B cell (primary cell): ENCODE measurements at regions not wholly inside any gene's neighbourhood (a gene's known extent, or its start where the extent isn't known, plus 50 kb on each side); places are given as distances from the start of the nearest gene placed in this dataset.

Experiments used
- ATAC-seq: fragments of 200-7000 bp; cut with Tn5 transposase; one replicate; pipeline ENCODE4 v1.10.0; 2021; ENCODE audit warnings: low read depth, mild to moderate bottlenecking, moderate number of reproducible peaks, moderate library complexity
- CTCF ChIA-PET: fragments of 350-600 bp; sonication (Branson Sonifier 250); formaldehyde crosslinking; loops from one replicate; lab custom pipeline; 2021; ENCODE audit warnings: antibody characterized with exemption, inconsistent platforms; lab: Charles Lee
- POLR2A ChIA-PET: fragments of 350-600 bp; sonication (Branson Sonifier 250); formaldehyde crosslinking; loops from one replicate; lab custom pipeline; 2021; ENCODE audit warnings: antibody characterized with exemption; lab: Charles Lee
- DNase-seq: peaks from one replicate; pipeline ENCODE4 v3.0.0; 2013
- H2AFZ ChIP-seq: 2 replicates; pipeline ENCODE4 v1.6.1; 2012; ENCODE audit warnings: mild to moderate bottlenecking, low read depth, low read length; ENCODE audit not compliant: insufficient read depth, poor library complexity, severe bottlenecking
- H3K27ac ChIP-seq, 2 donors: 1 replicate in 1 of 2; 2 replicates in 1 of 2; pipeline ENCODE4 v1.5.1; 2012 to 2013; ENCODE audit warnings: low read length in 2 of 2, mild to moderate bottlenecking in 2 of 2, moderate library complexity in 1 of 2
- H3K27me3 ChIP-seq, 4 experiments: fragments of 200-600 bp in 1 of 4; sonication (generic) in 1 of 4; replicated peaks in 1 of 4; 1 replicate in 2 of 4; 2 replicates in 2 of 4; pipeline versions ENCODE4 v1.6.1 to v1.7.0; 2013 to 2016; ENCODE audit warnings: low read length in 3 of 4, mild to moderate bottlenecking in 2 of 4, mixed read lengths in 1 of 4, moderate library complexity in 1 of 4; ENCODE audit not compliant: insufficient read depth in 4 of 4, control insufficient read depth in 3 of 4; ENCODE audit errors: control extremely low read depth in 1 of 4
- H3K36me3 ChIP-seq, 2 experiments: replicated peaks in 1 of 2; 1 replicate in 1 of 2; 2 replicates in 1 of 2; pipeline versions ENCODE4 v1.6.1 to v1.7.1; 2013; ENCODE audit warnings: low read length in 1 of 2; ENCODE audit not compliant: insufficient read depth in 2 of 2, control insufficient read depth in 1 of 2; ENCODE audit errors: control extremely low read depth in 1 of 2, extremely low read depth in 1 of 2
- H3K4me1 ChIP-seq, 2 donors: fragments of 200-600 bp in 1 of 2; sonication (generic) in 1 of 2; 1 replicate in 1 of 2; 2 replicates in 1 of 2; pipeline versions ENCODE4 v1.5.1 to v1.6.1; 2013 to 2017; ENCODE audit warnings: low read length in 2 of 2; ENCODE audit not compliant: control insufficient read depth in 2 of 2, insufficient read depth in 2 of 2
- H3K4me2 ChIP-seq: replicated peaks from 2 replicates; pipeline ENCODE3; 2012; ENCODE audit warnings: mild to moderate bottlenecking, low read depth, low read length; ENCODE audit not compliant: poor library complexity, severe bottlenecking
- H3K4me3 ChIP-seq, 5 experiments: fragments of 200-600 bp in 1 of 5; sonication (generic) in 1 of 5; 1 replicate in 3 of 5; 2 replicates in 2 of 5; pipeline versions ENCODE4 v1.5.1 to v1.7.0; 2011 to 2016; ENCODE audit warnings: low read length in 4 of 5, mild to moderate bottlenecking in 4 of 5, low read depth in 2 of 5, control low read depth in 1 of 5, moderate library complexity in 1 of 5; ENCODE audit not compliant: insufficient read depth in 1 of 5; ENCODE audit errors: control extremely low read depth in 1 of 5, extremely low read depth in 1 of 5
- H3K79me2 ChIP-seq: fragments of 200-600 bp; sonication (generic); one replicate; pipeline ENCODE4 v1.6.0; 2016; ENCODE audit warnings: low read length; ENCODE audit not compliant: control insufficient read depth, insufficient read depth
- H3K9ac ChIP-seq: fragments of 200-600 bp; sonication (generic); 2 replicates; pipeline ENCODE4 v1.6.1; 2017; ENCODE audit warnings: mild to moderate bottlenecking, low read length, moderate library complexity
- H3K9me3 ChIP-seq, 3 donors: one replicate each; pipeline versions ENCODE4 v1.6.1 to v1.7.1; 2013; ENCODE audit warnings: low read length in 2 of 3; ENCODE audit not compliant: control insufficient read depth in 2 of 3, insufficient read depth in 1 of 3; ENCODE audit errors: control extremely low read depth in 1 of 3
- H4K20me1 ChIP-seq: 2 replicates; pipeline ENCODE4 v1.6.0; 2012; ENCODE audit warnings: mild to moderate bottlenecking, low read length; ENCODE audit not compliant: insufficient read depth, control insufficient read depth, poor library complexity, severe bottlenecking
- H3K27ac Mint-ChIP-seq: one replicate; pipeline ENCODE4 v1.8.0; 2021; ENCODE audit warnings: mixed read lengths
- H3K27me3 Mint-ChIP-seq: one replicate; pipeline ENCODE4 v1.8.0; 2021; ENCODE audit warnings: mixed read lengths
- H3K4me1 Mint-ChIP-seq: one replicate; pipeline ENCODE4 v1.8.0; 2021; ENCODE audit warnings: mixed read lengths
- H3K4me3 Mint-ChIP-seq: one replicate; pipeline ENCODE4 v1.8.0; 2021; ENCODE audit warnings: mixed read lengths
- H3K9me3 Mint-ChIP-seq: one replicate; pipeline ENCODE4 v1.8.0; 2022; ENCODE audit warnings: mixed read lengths; ENCODE audit not compliant: insufficient read depth
- EZH2 ChIP-seq: IDR thresholded peaks from 2 replicates; pipeline ENCODE4 v1.6.1; 2012; ENCODE audit warnings: borderline replicate concordance, low read depth, mild to moderate bottlenecking, moderate library complexity, low read length; ENCODE audit not compliant: insufficient read depth, poor library complexity, severe bottlenecking
- WGBS: methylation state at CpG from one replicate; pipeline ENCODE4 v1.1.5; 2013; ENCODE audit warnings: missing lambda C conversion rate; ENCODE audit not compliant: insufficient coverage; 5-methylcytosine and 5-hydroxymethylcytosine counted together
- intact Hi-C: fragments of 100-400 bp; cut with micrococcal nuclease; formaldehyde crosslinking; loops from one replicate; pipeline ENCODE4 v1.10.0; 2022
- TF ChIP-seq, protein P1 (sequence below): fragments of 200-600 bp; IDR thresholded peaks from one replicate; pipeline ENCODE4 v1.8.0; 2022; ENCODE audit warnings: antibody characterized with exemption, mild to moderate bottlenecking

DNA sequence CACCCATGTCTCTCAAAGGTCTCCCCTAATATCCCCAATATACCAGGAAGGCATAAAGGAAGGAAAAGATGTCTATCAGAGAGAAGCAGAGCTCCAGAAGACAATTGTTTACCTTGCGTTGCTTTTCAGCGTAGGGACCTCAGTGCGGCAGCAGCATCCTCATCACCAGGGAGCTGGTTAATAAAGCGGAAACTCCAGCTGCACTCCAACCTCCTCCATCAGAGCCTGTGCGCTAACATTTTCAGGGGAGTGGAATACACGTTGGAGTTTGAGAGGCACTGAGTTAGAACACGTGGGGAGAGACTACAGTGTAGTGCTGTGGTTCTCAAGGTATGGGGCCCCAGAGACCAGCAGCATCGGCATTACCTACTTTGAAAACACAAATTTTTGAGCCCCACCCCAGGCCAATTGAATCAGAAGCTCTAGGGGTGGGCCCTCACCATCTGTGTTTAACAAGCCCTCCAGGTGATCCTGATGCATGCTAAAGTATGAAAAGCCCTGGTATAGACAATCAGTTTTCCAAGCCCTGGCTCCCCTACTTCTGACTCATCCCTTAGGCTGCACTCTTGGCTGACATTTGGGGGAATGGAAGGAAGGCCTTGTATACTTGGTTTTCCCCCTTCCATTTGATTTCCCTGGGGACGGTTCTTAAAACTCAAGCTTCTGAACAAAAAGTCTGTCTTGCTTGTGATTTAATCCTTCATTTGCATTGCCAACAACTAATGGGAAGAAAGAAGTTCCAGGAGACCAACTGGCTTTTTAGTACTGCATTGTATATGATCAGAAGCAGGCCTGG is 419.0 kb upstream of the CCDC196 start:
- Histone ChIP-seq H3K4me3 (no peak overlapping the region), H3K27ac (no peak overlapping the region), H3K79me2 (no peaks in the 10 kb centered on the region), H4K20me1 (no peaks in the 10 kb centered on the region), H3K36me3 (no peaks in the 10 kb centered on the region), H3K9me3 (no peaks in the 10 kb centered on the region), H3K27me3 (peaks cover 0 to 4% (median 0%) of the 10 kb centered on the region in 4 experiments), H3K4me1 (no peaks in the 10 kb centered on the region), H2AFZ (no peak overlapping the region), H3K4me2 (no peak overlapping the region), H3K9ac (no peak overlapping the region)
- intact Hi-C loops, result no loop called here
- WGBS, result 95% methylated on average over 3 of the region's 9 CpGs
- ATAC-seq (no peak), DNase-seq (no peak)
- no peaks in the 10 kb centered on the region for H3K9me3 Mint-ChIP-seq
- H3K4me3 Mint-ChIP-seq, result no peak overlapping the region
- no peaks in the 10 kb centered on the region for H3K4me1 Mint-ChIP-seq
- TF ChIP-seq, protein P1, sequence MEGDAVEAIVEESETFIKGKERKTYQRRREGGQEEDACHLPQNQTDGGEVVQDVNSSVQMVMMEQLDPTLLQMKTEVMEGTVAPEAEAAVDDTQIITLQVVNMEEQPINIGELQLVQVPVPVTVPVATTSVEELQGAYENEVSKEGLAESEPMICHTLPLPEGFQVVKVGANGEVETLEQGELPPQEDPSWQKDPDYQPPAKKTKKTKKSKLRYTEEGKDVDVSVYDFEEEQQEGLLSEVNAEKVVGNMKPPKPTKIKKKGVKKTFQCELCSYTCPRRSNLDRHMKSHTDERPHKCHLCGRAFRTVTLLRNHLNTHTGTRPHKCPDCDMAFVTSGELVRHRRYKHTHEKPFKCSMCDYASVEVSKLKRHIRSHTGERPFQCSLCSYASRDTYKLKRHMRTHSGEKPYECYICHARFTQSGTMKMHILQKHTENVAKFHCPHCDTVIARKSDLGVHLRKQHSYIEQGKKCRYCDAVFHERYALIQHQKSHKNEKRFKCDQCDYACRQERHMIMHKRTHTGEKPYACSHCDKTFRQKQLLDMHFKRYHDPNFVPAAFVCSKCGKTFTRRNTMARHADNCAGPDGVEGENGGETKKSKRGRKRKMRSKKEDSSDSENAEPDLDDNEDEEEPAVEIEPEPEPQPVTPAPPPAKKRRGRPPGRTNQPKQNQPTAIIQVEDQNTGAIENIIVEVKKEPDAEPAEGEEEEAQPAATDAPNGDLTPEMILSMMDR, result no peak
- no peak for TF ChIP-seq EZH2
- POLR2A ChIA-PET, result no interaction called here
- no peak overlapping the region for H3K27ac Mint-ChIP-seq
- CTCF ChIA-PET, result interaction anchor here (1.0 to 1.5 kb wide), 2 partner anchors 9 to 652 kb away, joined by 3 to 4 read pairs; no protein-coding TSS in a partner anchor
- peaks cover 16% of the 10 kb centered on the region for H3K27me3 Mint-ChIP-seq

DNA sequence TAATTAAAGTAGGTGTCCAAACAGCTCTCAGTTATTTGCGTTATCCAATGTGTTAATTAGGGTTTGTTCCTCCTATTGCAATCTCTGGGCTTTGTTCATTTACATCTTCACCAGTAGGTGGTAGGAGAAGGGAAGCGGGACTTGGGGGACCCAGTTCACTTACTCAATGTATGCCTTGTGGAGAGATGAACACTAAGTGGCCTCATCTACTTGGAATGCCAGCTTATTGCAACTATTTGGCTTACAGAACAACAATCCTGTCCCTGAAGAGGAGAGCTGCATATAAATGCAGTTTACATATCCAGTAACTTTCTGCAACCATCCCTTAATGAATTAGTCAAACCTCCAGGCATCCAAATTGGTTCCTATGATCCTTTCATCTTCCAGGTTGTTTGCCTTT is 417.1 kb upstream of the CCDC196 start:
- Histone ChIP-seq H3K27me3 (peaks cover 0 to 4% (median 0%) of the 10 kb centered on the region in 4 experiments), H3K79me2 (no peaks in the 10 kb centered on the region), H3K9me3 (no peaks in the 10 kb centered on the region), H3K9ac (no peak overlapping the region), H3K4me2 (no peak overlapping the region), H3K4me1 (no peaks in the 10 kb centered on the region), H4K20me1 (no peaks in the 10 kb centered on the region), H3K36me3 (no peaks in the 10 kb centered on the region), H3K27ac (no peak overlapping the region), H3K4me3 (no peak overlapping the region), H2AFZ (no peak overlapping the region)
- no peak overlapping the region for H3K27ac Mint-ChIP-seq
- H3K9me3 Mint-ChIP-seq, result no peaks in the 10 kb centered on the region
- ATAC-seq, result no peak
- WGBS, result no CpG with 5 or more reads among the region's 2 CpGs
- H3K4me3 Mint-ChIP-seq, result no peak overlapping the region
- POLR2A ChIA-PET, result no interaction called here
- no peaks in the 10 kb centered on the region for H3K4me1 Mint-ChIP-seq
- DNase-seq, result no peak
- TF ChIP-seq EZH2, result no peak
- TF ChIP-seq, protein P1, result no peak
- CTCF ChIA-PET, result interaction anchor here (0.8 to 4.7 kb wide), 3 partner anchors 655 to 905 kb away, joined by 3 to 45 read pairs (median 5); partner anchors contain the start of gene FUT8
- peaks cover 16% of the 10 kb centered on the region for H3K27me3 Mint-ChIP-seq
- intact Hi-C loops, result no loop called here
